Activated T-cell treated with anti-CD3 and anti-CD28 coated beads for 24 hours (primary cell): ENCODE measurements at regions not wholly inside any gene's neighbourhood (a gene's known extent, or its start where the extent isn't known, plus 50 kb on each side); places are given as distances from the start of the nearest gene placed in this dataset.
"Not testable (repeated sequence)": the region's sequence is repeated elsewhere in the genome, so short reads cannot be mapped to it uniquely, and the experiment has no call there.

Source experiments
- DNase-seq: peaks from one replicate; pipeline ENCODE4 v3.0.0-alpha.2; 2020; ENCODE audit warnings: low read depth

DNA sequence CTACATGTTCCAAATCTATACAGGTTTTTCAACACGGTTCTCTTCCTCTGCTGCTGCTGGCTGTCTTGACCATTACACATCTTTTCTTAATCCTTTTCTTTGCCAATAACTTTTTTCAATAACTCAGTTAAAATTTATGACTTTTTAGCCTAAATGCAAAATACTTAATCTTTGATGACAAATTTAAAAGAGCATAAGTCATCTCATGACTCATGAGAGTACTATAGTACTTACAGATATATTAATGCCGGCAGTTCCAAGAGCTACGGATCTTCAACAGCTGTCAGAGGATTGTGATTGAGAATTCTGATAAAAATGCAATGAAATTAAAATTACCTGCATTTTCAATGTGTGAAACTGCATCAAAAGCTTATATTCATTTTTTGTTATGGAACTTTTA lies 105.5 kb downstream of the KPNA2 start:
- no peak for DNase-seq

DNA sequence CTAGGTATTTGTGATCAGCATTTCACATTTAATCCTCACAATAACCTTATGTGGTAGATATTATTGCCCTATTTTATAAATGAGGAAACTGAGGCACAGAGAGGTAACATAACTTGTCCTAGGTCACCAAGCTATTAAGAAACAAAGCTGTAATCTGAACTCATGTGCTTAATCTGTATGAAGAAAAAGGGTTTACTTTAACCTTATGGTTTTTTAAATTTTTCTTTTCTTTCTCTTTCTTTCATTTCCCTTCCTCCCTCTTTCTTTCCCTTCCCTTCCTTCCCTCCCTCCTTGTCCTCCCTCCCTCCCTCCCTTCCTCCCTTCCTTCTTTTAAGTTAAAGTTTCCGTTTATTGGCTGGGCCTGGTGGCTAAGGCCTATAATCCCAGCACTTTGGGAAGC lies 105.2 kb upstream of the AMZ2 start:
- no peak for DNase-seq

DNA sequence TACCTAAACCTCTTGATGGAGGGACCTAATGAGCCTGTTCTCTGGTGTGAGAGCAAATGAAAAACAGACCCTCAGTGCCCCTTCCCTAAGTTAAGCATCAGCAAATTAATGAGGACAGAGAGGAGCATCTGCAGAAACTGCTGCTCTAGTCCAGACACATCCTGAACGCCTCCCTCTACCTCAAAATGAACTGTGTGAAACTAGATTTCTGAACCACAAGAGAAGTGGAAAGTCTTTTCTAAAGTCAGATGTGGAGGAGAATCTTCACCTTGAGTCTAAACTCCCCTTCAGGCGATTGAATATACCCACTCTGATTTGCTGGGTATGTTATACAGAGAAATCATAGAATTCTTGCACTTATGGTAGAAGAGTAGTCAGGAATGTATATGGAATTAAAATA lies 104.4 kb upstream of the AMZ2 start:
- no peak for DNase-seq

DNA sequence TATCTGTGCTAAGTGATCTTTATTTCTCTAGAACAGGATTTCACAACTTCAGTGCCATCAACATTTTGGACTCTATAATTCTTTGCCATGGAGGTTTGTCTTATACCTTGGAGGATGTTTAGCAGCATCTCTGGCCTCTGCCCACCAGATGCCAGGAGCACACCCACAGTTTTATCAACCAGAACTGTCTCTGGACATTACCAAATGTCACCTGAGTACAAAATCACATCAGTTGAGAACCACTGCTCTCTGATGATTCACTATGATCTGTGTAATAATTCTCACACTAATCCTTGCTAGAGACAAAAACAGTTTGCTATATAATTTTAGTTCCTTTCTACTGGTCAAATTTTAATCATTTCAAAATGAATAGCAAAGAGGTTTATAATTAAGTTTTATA lies 102.8 kb upstream of the AMZ2 start:
- no peak for DNase-seq

DNA sequence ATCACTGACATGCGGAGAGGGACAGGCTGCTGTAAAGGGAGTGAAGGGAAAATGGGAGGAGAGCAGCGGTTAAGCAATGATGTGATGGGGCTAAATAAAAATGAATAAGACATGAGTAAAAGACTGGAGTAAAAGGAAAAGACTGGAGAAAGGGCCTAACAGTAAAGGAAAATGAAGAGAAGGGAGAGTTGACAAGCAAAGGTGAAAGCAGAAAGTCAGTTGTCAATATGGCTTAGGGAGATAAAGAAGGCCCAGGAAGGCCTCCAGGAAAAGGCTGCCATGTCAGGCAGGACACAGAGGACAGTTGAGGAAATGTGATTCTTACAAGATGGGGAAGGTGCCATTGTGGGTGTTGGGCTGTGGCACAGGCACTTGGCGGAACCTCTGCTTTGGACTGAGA lies 98.9 kb upstream of the AMZ2 start:
- no peak for DNase-seq

DNA sequence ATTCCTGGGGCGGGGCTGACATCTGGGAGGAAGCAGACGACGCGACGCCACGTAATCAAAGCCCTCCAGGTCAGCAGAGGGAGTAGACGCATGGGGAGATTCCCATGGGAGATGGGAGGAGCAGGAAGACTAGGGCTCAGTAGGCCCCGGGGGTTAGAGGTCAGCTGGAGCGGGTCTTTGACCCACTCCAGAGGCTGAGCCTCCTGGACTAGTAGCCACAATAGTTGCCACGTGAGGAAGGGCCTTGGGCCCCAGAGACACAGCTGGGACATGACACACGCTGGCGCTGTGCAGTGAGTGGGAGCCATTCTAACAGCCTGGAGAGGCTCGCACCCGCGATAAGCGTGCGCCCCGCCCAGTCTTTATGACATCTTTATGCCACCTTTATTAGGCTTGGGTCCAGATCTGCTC lies 95.7 kb upstream of the AMZ2 start:
- no peak for DNase-seq

DNA sequence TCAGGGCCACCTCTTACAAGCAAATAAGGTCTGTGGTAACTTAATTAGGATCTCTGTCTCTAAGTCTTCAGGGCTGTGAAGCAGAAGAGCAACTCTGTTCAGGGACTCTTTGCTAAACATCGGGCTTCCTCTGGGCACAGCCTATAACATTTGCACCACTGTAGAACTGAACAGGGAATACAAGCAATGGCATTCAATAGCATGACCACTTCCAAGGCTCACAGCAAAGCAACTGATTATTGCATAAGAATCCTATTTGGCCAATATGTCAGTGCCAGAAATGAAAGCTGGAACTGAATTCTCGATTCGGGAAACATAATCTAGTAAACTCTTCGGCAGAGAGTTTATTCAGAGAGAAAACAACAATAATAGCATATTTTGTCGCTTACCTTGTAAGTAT lies 92.2 kb upstream of the AMZ2 start:
- no peak for DNase-seq

DNA sequence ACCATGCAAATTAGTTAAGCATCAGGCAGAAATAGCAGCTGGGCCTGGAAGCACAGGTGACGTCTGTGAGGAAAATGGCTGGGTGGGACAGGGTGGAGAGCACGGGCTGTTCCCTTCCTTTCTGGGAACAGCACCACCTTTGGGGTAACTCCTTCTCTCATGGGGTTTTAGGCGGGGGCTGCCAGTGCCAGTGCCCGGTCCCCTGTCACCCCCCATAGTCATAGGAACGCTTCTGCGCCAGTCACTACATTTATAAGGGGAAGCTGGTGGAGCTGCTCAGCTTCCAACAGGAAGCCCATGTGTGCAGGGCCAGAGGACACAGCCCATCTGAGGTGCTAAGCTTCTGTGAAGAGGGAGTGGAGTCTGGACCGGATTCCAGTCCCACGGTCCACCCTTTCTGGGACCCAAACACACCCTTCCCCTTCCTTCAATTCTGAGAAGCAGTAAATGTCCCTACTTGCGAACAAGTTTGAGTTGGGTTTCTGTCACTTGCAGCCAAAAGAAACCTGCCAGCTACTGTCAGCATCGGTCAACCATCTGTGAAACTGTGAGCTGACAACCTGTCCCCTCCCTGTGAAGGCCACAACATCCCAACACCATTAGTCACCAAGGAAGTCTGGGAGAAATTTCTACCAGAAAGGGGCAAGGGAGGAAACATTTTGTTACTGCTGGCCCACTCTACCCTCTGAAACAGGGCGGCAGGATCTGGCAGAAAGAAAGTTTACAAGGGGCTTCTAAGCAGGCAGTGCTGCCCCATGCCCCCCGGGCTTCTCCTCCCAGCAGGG lies 86.0 kb upstream of the AMZ2 start:
- DNase-seq = no peak

DNA sequence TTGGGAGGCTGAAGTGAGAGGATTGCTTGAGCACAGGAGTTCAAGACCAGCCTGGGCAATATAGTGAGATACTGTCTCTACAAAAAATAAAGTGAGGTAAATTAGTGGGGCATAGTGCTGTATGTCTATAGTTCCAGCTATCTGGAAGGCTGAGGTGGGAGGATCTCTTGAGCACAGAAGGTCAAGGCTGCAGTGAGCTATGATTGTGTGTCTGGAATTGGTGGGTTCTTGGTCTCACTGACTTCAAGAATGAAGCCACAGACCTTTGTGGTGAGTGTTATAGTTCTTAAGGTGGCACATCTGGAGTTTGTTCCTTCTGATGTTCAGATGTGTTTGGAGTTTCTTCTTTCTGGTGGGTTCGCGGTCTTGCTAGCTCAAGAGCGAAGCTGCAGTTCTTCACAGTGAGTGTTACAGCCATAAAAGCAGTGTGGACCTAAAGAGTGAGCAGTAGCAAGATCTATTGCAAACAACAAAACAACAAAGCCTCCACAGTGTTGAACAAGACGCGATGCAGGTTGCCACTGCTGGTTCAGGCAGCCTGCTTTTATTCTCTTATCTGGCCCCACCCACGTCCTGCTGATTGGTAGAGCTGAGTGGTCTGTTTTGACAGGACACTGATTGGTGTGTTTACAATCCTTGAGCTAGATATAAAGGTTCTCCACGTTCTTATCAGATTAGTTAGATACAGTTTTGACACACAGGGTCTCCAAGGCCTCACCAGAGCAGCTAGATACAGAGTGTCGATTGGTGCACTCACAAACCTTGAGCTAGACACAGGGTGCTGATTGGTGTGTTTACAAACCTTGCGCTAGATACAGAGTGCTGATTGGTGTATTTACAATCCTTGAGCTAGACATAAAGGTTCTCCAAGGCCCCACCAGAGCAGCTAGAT lies 79.3 kb upstream of the AMZ2 start:
- not testable (repeated sequence) for DNase-seq

DNA sequence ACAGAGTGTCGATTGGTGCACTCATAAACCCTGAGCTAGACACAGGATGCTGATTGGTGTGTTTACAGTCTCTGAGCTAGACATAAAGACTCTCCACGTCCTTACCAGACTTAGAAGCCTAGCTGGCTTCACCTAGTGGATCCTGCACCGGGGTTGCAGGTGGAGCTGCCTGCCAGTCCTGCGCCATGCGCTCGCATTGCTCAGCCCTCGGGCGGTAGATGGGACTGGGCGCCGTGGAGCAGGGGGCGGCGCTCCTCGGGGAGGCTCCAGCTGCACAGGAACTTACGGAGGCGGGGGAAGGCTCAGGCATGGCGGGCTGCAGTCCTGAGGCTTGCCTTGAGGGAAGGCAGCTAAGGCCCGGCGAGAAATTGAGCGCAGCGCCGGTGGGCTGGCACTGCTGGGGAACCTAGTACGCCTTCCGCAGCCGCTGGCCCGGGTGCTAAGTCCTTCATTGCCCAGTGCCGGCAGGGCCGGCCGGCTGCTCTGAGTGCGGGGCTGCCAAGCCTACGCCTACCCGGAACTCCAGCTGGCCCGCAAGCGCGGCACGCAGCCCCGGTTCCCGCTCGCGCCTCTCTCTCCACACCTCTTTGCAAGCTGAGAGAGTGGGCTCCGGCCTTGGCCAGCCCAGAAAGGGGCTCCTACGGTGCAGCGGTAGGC lies 78.5 kb upstream of the AMZ2 start:
- not testable (repeated sequence) for DNase-seq

DNA sequence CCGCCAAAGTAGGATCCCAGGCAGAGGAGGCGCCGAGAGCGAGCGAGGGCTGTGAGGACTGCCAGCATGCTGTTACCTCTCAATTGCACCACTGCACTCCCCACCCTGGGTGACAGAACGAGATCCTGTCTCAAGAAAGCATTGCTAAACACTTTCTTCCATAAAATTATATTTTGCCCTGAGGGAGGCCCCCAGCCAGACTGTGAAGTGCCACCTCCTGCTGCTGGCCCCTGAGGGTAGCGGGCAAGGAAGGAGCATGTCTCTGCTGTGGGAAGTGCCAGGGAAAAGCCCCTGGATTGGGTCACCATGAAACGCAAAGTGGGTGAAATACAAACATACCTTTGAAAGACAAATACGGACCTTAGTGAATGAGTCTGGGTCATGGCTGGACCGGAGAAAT lies 78.0 kb upstream of the AMZ2 start:
- no peak for DNase-seq

DNA sequence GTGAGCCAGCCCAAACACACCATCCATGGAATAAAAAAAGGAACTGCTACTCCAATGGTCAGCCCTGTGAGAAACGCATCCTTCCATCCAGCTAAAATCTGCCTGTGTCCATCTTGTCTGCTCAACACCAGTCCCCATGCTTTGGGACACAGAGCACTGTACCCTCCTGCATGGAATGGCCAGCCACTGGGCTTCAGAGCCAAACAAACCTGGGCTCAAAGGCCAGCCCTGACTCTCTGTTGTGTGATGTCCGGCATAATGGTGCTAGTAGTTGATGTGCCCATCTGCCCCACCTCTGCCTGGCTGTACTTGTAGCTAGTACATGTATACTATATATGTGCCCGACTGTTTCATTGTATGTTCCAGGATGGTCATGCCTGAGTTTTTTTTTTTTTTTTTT lies 77.6 kb upstream of the AMZ2 start:
- DNase-seq = no peak

DNA sequence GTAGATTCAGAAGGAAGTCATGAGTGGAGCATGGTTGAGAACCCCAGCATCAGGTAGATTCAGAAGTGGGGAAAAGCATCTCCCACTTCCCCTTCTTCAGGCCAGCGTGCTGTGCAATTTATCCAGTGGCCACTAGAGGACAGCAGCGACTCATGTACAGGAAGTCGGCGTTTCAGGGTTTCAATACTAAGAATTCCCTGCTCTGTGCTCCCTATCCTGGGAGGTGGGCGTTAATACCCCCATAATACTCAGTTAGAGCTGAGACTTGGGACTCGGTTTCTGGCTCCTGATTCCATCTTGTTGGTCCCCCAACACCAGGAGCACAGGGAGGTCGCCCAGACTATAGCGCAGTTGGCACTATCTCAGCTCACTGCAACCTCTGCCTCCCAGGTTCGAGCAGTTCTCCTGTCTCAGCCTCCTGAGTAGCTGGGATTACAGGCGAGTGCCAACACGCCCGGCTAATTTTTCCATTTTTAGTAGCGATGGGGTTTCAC lies 75.3 kb upstream of the AMZ2 start:
- DNase-seq = peak; percentile 61

DNA sequence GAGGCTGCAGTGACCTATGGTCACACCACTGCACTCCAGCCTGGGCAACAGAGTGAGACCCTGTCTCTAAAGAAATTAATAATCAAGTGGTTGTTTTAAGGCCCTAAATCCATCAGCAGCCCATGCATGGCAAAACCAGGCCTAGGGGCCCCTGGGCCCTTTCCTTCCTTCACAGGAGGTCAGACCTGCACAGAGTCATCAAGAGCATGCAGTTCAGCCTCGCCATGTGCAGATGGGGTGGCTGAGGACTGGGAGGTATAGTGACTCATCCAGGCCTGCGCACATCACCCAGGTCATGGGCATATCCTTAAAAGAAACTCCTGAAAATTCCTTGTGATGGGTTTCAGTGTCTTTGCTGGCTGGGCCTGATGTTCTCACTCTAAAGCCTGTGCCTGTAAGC lies 72.4 kb upstream of the AMZ2 start:
- DNase-seq = no peak

DNA sequence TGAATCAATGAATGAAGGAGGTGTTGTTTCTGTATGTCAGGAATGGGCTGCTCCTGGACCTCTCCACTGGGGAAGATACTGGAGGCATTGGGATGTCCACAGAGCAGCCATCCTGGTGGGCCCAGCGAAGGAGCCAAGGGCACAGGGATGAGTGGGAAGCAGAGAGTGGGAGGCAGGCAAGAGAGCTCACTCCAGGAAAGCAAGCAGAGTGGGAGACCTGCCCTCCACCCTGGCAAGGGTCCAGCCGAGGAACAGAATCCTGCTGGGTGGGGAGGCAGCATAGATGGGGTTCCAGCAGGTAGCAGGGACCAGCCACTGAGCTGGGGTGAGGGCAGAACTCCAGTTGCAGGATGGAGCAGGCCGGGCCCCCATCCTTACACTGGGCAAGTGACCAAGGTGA lies 71.9 kb upstream of the AMZ2 start:
- DNase-seq = no peak

DNA sequence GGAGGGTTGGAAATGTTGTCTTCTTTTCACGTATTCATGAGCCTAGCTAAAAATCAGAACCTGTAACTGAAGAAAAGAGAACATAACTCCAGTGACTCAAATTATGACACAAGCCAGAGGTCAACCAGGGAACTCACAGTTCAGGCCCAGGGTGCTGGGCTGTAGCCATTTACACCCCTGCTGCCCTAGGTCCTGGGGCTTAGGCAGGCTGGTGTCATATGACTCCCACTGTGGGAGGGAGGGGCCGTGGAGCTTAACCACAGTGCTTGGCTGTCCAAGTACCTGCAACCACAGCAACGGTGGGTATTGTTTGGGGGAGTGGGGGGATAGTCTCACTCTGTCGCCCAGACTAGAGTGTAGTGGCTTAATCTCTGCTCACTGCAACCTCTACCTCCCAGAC lies 71.1 kb upstream of the AMZ2 start:
- DNase-seq = no peak

DNA sequence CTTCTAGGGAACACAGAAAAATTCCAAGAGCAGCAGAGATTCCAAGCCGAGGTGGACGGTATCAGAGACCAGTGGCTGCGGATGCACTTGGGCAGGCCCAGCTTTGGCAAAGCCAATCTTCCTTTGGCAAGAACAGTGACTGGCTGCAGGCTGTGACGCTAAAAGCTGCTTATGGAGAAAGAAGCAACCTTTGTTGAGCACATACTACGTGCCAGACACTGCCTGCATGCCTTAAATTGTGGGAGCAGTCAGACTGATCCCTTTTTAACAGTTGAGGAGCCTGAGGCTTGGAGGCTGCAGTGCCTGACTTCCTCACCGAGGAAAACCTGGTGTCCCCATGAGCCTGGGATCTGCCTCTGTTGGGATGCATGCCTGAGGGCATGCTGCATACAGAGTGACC lies 69.0 kb upstream of the AMZ2 start:
- DNase-seq = no peak

DNA sequence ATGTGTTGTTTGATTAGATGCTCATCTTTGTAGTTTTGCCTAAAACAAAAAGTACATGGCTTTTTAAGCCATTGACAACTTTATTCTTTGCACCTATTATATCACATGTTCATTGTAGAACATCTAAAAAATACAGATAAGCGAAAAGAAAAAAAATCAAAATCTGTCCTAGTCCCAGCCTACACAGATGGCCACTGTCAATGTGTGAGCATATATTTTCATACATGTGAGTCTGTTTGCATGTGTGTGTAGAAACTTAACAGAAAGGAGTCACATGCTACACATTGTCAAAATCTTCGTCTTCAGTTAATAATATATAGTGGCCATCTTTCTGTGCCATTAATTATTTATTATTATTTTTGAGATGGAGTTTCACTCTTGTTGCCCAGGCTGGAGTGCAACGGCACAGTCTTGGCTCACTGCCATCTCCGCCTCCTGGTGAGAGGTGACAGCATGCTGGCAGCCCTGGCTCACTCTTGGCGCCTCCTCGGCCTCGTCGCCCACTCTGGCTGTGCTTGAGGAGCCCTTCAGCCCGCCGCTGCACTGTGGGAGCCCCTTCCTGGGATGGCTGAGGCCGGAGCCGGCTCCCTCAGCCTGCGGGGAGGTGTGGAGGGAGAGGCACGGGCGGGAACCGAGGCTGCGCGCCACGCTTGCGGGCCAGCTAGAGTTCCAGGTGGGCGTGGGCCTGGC lies 68.5 kb upstream of the AMZ2 start:
- DNase-seq = no peak

DNA sequence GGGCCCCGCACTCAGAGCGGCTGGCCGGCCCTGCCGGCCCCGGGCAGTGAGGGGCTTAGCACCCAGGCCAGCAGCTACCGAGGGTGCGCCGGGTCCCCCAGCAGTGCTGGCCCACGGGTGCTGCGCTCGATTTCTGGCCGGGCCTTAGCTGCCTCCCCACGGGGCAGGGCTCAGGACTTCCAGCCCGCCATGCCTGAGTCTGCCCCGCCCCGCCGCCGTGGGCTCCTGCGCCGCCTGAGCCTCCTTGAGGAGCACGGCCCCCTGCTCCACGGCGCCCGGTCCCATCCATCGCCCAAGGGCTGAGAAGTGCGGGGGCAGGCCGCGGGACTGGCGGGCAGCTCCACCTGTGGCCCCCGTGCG lies 67.9 kb upstream of the AMZ2 start:
- DNase-seq = no peak

DNA sequence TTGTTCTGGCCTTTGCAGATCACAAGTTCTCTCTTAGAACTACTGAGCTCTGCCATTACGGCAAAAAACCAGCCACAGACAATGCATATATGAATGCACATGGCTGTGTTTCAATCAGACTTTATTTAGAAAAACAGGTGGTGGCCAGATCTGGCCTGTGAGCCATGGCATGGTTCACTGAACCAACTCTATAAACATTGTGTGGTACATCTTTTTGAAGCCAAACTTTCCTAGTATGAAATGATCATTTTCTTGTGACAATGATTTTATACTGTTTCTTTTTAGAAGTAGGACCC lies 65.9 kb upstream of the AMZ2 start:
- no peak for DNase-seq

DNA sequence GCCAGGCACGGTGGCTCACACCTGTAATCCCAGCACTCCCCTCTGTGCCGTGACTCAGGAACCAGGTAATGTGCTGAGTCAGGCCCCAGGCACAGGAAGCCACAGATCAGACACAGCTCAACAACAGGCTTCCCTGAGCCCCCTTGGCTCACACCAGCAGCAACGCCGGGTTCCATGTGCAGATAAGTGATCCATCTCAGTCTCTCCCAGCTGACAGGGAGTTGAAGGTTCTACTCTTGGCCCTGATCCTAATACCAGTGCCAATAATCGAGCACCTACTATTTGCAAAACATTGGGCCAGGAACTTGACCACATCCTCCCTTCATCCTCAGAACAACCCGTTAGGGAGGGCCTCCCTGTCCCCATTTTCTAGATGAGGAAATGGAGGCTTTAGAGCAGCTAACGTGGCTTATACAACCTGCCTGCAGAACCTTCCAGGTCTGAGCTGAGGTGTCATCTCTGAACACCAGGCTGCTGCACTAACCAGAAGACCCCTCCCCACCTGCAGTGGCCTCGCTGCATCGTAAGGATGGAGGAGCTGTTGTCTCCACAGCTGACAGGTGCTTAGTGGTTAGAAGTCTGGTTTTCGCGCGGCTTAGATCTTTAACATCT lies 64.8 kb upstream of the AMZ2 start:
- DNase-seq = peak; percentile 51

DNA sequence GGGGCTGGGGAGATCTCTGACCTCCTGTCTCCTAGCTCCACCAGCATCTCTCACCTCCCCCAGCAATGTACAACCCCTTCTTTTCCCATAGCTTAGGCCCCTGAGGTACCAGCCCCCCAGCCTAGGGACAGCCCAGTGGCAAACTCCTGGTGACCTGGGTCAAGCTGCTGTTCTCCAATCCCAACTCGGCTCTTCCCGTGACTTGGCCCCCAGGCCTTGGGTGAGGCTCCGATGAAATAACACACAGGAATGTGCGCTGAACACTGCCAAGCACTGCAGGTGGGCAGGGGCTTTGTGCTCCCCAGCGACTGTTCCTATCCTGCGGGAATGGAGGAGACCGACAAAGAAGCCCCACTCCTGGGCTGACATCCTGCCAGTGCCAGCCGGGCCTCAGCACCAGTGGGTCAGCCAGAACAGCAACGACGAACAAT lies 63.7 kb upstream of the AMZ2 start:
- no peak for DNase-seq
